ENCODE measurements at regions not wholly inside any gene's neighbourhood (a gene's known extent, or its start where the extent isn't known, plus 50 kb on each side); places are given as distances from the start of the nearest gene placed in this dataset.

GRCh38 chr3:126292318-126293070 is 64.7 kb downstream of the KLF15 start:
- no peak for DNase-seq (ENCODE audit: extremely low spot score, unreplicated experiment)
- Mint-ChIP-seq H3K4me3 (no peak overlapping the region), H3K27ac (no peak overlapping the region), H3K36me3 (no peaks in the 10 kb centered on the region), H3K27me3 (peaks cover 53% of the 10 kb centered on the region), H3K9me3 (no peaks in the 10 kb centered on the region), H3K4me1 (ENCODE audit: unreplicated experiment) (peaks cover 4% of the 10 kb centered on the region)
- TF ChIP-seq, protein P1, sequence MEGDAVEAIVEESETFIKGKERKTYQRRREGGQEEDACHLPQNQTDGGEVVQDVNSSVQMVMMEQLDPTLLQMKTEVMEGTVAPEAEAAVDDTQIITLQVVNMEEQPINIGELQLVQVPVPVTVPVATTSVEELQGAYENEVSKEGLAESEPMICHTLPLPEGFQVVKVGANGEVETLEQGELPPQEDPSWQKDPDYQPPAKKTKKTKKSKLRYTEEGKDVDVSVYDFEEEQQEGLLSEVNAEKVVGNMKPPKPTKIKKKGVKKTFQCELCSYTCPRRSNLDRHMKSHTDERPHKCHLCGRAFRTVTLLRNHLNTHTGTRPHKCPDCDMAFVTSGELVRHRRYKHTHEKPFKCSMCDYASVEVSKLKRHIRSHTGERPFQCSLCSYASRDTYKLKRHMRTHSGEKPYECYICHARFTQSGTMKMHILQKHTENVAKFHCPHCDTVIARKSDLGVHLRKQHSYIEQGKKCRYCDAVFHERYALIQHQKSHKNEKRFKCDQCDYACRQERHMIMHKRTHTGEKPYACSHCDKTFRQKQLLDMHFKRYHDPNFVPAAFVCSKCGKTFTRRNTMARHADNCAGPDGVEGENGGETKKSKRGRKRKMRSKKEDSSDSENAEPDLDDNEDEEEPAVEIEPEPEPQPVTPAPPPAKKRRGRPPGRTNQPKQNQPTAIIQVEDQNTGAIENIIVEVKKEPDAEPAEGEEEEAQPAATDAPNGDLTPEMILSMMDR (conservative IDR thresholded peaks at IDR 0.05) = no peak

DNA sequence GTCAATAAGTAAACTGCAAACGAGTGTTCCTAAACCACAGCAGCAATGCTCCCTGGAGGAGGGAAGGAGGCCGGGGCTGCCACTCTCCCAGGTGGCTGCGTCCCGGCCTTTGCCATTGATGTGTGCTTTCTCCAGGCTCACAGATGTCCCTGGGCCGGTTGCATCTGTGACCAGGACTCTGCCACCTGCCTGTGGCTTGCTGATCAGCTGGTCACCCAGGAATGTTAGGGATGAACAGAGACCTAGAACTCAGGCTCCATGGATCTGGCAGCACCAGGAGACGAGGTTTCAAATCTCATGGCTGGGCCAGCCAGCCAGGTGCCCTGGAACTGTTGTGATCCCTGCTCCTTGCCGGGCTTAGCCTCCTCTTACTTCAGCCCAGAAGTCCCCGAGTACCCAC is 65.7 kb downstream of the KLF15 start:
- Mint-ChIP-seq H3K27ac (no peak overlapping the region), H3K4me3 (no peak overlapping the region), H3K9me3 (no peaks in the 10 kb centered on the region), H3K4me1 (ENCODE audit: unreplicated experiment) (peaks cover 4% of the 10 kb centered on the region), H3K27me3 (peaks cover 54% of the 10 kb centered on the region), H3K36me3 (no peaks in the 10 kb centered on the region)
- no peak for DNase-seq (ENCODE audit: extremely low spot score, unreplicated experiment)
- TF ChIP-seq, protein P1 (conservative IDR thresholded peaks at IDR 0.05) = no peak

GRCh38 chr3:126291061-126291460 is 66.1 kb downstream of the KLF15 start:
- TF ChIP-seq, protein P1 (conservative IDR thresholded peaks at IDR 0.05) = no peak
- no peak overlapping the region for H3K4me3 Mint-ChIP-seq
- H3K27ac Mint-ChIP-seq = no peak overlapping the region
- no peak for DNase-seq (ENCODE audit: extremely low spot score, unreplicated experiment)
- H3K4me1 Mint-ChIP-seq (ENCODE audit: unreplicated experiment) = peaks cover 4% of the 10 kb centered on the region
- no peaks in the 10 kb centered on the region for H3K9me3 Mint-ChIP-seq
- peaks cover 57% of the 10 kb centered on the region for H3K27me3 Mint-ChIP-seq
- no peaks in the 10 kb centered on the region for H3K36me3 Mint-ChIP-seq

DNA sequence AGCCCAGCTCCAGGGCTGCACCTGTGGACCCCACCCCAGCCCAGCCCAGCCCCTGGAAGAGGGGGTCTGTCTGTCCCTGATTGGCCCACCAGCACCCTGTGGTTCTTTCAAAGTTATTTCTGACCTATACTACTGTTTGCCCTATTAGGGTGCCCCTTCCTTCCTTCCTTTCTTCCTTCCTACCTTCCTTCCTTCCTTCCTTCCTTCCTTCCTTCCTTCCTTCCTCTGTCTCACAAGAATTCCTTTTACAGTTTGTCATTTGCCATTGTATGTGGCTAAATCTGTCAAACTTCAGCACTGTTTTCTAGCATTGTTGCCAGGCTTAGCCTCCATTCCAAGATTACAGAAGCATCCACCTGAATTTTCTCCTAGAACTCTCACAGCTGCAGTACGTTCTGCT is 66.9 kb downstream of the KLF15 start:
- Mint-ChIP-seq H3K9me3 (no peaks in the 10 kb centered on the region), H3K4me3 (no peak overlapping the region), H3K4me1 (ENCODE audit: unreplicated experiment) (peaks cover 7% of the 10 kb centered on the region), H3K27ac (no peak overlapping the region), H3K36me3 (no peaks in the 10 kb centered on the region), H3K27me3 (peaks cover 57% of the 10 kb centered on the region)
- TF ChIP-seq, protein P1 (conservative IDR thresholded peaks at IDR 0.05) = no peak
- DNase-seq (ENCODE audit: extremely low spot score, unreplicated experiment) = no peak

DNA sequence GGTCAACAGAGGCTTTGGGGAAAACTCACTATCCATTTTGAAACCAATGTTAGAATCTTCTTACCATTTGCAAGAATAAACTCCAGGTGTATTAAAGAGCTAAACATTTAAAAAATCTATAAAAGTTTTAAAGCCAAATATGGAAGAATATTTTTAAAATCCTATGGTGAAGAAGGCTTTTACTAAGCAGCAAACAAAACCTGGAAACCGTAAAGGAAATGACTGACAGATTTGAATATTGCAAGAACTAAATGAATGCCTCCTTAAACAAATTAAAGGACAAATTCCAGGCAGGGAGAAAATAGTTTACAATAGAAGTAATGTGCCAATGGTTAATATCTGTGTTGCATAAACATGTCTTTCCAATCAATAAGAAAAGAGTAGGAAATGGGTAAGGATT is 68.1 kb downstream of the KLF15 start:
- H3K36me3 Mint-ChIP-seq = no peaks in the 10 kb centered on the region
- H3K27me3 Mint-ChIP-seq = peaks cover 55% of the 10 kb centered on the region
- no peak overlapping the region for H3K4me3 Mint-ChIP-seq
- H3K27ac Mint-ChIP-seq = no peak overlapping the region
- no peak for DNase-seq (ENCODE audit: extremely low spot score, unreplicated experiment)
- TF ChIP-seq, protein P1 (conservative IDR thresholded peaks at IDR 0.05) = no peak
- H3K9me3 Mint-ChIP-seq = no peaks in the 10 kb centered on the region
- H3K4me1 Mint-ChIP-seq (ENCODE audit: unreplicated experiment) = peaks cover 7% of the 10 kb centered on the region
